TTC549 (cell line): ENCODE measurements at regions not wholly inside any gene's neighbourhood (a gene's known extent, or its start where the extent isn't known, plus 50 kb on each side); places are given as distances from the start of the nearest gene placed in this dataset.

Source experiments
- FAIRE-seq: peaks from 2 replicates; lab custom pipeline; 2012; peaks lifted over from hg19 to GRCh38; lab: Jason Lieb, UNC

DNA sequence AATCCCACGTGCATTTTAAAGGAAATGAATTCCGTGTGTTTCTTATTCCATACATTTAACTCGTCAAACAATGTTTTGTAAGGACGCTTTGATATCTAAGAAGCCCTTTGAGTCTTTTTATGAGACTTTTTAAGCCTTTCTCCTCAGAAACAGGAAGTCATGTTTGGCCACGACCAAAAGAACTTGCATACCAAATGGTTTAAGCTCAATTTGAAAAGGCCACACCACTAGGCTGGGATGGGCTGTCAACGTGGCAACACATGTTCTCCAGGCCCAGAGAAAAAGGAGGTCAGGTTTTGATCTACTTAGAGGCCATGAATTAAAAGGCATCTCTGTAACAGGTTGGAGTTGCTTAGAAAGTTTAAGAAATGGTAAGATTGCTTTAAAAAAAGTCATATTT is 441.8 kb downstream of the CMPK2 start:
- FAIRE-seq, result no peak

DNA sequence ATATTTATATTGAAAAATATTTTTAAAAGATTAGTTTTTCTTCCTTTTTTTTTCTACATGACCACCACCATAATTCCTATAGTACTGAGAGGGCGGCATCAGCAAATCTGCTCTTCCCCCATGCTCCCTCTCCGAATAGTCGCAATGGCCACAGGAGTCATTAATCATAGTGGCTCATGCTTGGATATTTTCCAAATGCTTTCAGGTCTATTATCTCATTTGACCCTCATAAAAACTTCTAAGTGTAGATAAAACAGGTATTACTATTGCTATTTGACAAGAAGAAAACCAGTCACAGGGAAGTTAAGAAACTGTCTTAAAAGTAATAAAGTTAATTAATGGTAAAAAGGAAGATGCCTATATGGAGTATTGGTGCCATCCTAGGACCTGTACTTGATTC is 440.7 kb downstream of the CMPK2 start:
- FAIRE-seq, result no peak

DNA sequence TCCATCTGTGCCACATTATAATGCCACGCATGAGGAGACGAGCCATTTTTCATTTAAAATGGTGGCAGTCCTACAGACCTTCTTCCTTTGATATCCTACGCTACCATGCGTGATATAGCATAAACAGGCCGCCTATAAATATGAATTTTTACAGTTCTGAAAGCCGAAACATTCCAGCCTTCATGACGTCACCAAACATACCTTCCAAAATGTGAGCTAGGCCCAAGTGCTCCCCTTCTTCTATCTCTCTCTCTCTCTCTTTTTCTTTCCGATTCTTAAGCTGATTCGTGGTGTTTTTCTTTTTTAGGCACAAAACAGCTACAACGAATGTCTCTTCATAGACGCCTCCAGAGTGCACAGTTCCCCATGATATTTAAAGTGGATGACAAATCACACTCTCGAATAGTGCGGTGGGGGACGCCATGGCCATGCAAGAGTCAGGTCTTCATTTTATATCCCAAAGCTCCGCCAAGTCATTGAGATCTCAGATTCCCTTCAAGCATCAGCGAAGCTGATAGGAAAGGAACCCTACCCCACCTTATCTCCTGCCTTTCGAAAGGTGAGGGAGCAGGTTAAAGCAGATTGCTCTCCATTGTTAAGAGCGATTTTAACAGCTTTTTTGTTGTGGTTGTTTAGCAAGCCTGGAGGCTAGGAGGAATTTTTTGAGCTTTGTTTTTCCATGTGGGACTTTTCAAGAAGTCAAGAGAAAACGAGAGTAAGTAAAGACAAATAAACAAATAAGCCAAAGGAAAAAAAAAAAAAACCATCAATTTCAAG is 436.3 kb downstream of the CMPK2 start:
- FAIRE-seq, result no peak

DNA sequence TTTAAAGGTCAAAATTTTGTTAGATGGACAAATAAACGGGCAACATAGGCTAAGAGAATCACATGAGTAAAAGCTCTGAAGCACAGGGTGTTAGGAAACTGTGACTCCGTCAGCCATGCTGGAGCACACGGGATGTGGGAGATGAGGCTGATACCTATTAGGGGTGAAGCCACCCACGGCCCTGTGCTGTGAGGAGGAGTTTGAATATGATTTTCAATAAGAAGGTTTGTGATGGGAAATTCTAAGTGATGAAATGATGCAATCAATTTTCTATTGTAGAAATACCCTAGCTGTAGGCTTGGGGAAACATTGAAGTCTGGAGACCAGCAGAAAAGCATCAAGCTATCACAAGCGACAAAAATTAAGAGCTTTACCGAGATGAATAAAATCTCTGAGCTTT is 431.3 kb downstream of the CMPK2 start:
- FAIRE-seq, result no peak

DNA sequence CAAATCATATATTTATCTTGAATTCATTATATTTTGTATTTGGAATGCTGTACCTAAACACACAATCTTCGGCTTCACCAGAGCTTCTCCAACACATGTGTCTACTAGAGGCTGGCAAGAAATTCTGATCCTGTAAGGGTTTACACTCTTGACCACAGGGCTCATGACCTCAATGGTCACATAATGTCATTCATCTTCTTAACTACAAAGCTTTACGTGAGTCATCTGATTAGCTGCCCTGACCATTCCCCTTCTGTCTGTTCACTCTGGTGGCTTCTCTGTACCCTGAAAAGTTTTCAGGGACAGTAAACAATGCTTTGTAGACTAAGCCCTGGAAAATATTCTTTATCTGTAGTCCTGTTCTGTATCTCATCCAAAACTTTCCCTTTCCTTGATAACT is 423.9 kb downstream of the CMPK2 start:
- FAIRE-seq, result no peak

DNA sequence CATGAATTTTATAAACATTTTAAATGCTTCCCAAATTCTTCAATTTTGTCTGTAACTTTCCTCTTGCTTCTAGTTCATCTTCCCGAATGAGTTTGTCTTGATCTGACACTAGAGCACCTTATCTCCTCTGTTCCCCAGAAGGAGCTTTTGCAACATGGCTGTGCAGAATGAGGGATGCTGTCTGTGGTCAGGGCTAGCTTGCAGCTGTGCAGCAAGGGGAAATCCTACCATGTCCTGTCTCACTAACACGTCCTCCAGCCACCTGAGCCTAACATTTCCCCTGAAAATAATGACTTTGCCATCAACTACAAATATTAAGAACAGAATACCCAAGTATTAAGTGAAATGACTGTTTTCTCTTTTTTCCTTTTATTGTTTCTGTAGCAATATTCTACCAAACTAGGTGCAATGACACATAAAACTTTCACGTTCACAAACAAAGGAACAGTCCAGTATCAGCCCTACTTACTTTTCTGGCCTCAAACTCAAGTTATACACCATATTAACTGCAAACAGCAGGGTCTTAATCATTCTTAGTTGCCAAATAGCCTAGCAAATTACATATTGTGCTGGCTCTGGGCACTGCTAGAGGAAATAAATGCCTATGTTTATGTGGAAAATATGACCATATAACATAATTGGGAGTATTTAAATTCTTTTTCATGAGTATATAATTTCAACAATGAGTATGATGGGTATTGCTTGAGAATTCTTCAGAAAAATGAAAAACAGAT is 423.3 kb downstream of the CMPK2 start:
- no peak for FAIRE-seq

DNA sequence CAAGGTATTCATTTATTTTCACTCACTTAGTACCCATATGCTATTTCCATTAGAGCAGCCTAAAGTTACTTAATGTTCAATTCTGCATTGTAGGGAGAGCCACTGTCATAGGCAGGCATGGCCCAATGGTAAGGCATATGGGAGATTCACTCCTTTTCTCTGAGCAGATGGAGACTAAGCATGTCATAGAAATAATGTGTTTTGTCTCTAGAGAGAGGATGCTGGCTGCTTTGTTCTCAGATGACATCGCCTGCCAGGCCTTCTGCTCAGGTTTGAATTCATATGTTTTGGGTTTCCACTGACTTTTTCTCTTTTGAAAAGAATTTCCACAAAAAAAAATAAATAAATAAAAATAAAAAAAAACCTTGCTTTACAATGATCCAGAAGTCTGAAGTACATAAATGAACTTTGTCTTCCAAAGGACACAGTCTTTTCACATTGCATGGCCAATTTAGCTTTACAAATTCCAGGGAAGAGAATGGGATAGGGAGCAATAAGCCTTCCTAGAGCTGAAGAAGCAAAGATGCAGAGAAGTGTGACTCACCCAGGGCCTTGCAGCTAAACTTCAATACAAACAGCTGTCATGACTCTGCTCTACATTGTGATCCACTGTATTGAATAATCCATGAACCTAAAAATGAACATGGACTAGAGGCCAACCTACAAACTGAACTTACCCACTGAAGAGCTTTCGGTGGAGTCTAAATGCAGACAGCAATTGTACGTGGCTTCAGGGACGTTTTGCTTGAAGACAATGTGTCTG is 422.5 kb downstream of the CMPK2 start:
- no peak for FAIRE-seq

DNA sequence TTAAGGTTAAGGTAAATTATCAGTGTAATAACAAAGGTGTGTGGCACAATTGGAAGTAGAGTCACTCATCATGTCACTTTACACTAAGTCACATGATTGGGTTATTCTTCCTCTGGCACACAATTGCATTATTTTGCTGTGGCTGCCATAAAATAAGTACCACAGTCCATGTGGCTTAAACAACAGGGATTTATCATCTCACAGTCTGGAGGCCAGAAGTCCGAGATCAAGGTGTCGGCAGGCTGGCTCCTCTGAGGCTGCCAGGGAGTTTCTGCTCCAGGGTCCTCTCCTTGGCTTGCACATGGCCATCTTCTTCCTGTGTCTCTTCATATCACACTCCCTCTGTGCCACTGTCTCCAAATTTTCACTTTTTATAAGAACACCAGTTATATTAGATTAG is 421.2 kb downstream of the CMPK2 start:
- FAIRE-seq, result no peak

DNA sequence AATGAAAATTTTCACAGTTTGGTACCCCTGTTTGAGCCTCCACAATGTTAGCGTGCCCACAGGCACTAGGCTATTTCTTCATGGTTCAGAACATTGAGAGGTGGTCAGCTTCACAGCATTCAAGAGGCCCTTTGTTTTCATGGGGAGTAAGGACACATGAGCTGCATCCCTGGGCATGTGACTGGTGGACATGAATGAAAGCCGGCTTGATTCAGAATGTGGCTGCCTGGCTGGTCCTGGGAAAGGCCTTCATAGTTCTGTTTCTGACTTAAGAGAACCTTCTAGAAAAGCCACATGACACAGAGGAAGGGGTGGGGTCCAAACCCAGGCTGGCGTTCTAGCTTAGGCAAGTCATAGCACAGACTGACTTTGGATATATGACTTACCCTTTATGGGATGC is 420.6 kb downstream of the CMPK2 start:
- no peak for FAIRE-seq

DNA sequence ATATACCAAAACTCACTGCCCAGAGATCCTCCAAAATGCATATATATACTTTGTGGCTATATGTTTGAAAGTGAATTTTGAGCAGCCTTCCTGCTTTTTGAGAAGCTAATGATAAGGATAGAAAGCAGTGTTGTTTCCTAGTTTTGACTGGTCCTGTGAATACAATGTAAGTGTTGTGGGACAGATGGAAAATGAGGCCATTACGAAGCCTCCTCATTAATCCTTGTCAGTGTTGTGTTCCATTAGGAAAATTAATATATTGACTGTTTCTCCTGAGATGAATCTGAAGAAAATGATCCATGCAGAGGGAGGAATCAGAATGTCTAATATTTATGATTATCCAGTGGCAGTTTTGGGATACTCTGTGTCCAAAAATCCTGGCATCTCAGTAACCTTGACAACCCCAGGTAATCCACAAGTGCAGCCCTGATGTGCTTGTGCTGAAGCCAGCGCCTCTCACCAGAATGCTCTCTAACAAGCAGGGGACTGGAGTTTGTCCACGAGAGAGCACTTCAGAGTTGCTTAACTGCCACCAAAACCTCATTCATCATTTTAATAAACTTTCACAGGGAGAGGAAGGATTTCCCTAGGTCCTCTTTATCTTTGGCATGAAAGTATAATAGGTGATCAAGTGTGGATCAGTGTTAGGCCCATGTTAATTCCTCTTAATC is 418.6 kb downstream of the CMPK2 start:
- no peak for FAIRE-seq

DNA sequence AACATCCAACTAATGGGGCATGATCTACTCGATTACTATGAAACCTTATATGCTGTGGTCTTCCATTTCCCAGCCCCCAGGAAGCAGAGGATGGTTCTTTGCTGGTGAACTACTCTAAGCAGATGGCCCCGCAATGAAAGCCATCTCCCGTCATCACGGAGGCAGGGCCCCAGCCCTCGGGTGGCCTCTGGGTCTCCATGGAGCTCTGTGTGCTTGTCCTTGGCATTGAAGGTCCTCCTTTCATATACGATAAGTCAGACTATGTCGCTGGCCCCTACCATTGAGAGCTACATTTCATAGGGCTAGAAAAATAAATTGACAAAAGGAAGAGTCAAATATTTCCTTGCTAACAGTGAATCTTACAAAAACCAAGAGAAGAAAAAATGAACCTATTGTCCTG is 416.8 kb downstream of the CMPK2 start:
- no peak for FAIRE-seq

DNA sequence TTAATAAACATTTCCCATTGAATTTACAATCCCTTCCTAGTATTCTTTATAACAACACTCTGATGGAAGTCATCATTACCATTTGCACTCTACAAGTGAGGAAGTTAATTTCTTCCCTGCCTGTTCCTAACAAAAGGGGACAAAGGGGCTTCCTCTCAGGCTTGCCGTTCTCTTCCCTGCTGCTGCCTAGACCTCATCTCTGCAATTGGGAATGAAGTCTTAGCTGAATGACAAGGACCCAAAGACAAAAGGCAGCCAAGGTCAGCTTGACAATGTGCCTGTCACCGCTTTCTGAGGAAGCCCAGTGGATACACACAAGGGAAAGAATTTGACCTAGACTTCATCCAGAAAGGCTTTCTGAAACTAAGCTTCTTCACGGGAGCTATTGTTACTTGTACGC is 416.4 kb downstream of the CMPK2 start:
- no peak for FAIRE-seq

DNA sequence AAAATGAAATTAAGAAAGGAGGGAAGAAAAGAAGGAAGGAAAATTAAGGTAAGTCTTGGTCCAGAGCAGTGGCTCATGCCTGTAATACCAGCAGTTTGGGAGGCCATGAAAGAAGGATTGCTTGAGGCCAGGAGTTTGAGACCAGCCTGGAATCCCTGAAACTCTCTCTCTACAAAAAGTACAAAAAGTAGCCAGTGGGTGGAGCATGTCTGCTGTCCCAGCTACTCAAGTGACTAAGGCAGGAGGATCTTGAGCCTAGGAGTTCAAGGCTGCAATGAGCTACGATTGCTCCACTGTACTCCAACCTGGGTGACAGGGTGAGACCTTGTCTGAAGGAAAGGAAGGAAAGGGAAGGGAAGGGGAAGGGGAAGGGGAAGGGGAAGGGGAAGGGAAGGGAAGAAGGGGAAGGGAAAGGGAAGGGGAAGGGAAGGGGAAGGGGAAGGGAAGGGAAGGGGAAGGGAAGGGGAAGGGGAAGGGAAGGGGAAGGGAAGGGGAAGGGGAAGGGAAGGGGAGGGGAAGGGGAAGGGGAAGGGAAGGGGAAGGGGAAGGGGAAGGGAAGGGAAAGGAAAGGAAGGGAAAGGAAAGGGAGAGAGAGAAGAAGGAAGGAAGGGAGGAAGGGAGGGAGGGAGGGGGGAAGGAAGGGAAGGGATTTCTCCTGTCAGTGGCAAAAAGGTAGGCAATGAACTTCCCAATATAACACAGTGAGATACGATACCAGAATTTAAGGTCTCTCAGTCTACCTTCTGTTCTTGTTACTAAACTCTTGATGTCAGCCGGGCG is 412.8 kb downstream of the CMPK2 start:
- FAIRE-seq, result no peak

DNA sequence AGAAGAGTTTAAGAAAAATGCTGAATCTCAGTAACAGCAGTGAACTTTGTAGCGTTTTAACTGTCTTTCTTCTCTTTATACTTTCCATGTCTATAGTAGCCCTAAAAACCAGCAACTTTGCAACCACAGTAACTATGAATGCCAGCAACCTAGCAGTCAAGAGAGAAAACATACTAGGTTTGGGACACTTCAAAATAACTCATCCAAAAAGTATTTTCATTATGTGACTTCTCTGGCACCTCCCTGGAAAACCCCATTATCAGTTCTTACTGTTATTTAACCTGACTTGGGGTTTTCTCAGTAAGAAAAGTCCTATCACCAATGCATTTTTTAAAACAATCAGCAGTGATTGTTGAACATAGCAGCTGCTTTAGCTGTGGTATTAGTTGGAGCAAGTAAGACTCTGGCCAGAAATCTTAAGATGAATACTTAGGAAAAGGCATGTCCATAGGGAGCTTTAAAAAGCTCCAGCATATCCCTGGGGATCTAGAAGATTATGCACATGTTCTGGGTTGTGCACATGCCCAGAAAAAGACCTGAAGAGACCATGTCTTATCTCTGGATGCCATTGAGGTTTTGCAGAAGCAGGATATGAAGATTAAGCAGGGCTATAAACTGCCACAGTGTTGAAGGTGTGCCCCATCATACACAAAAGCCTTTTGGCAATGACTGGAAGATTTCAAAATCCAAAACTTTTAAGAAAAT is 411.3 kb downstream of the CMPK2 start:
- no peak for FAIRE-seq

DNA sequence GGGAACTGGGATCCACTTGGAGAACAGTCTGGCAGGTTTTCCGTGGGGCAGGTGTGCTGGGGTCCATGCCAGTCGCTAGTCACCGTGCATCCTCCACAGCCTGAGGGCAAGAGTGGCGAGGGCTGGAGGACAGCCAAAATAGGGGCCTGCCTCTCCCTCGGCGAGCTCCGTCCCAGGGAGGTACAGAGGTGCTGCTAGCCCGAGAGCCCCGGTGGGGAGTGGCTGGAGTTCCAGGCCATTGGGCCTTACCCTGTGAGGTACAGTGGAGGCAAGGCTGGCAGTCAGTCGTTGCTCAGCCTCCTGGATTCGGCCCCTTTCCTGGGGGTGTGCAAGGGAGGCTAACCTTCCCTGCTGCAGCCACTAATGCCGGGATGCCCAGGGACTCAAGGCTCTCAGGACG is 406.6 kb downstream of the CMPK2 start:
- FAIRE-seq, result no peak

DNA sequence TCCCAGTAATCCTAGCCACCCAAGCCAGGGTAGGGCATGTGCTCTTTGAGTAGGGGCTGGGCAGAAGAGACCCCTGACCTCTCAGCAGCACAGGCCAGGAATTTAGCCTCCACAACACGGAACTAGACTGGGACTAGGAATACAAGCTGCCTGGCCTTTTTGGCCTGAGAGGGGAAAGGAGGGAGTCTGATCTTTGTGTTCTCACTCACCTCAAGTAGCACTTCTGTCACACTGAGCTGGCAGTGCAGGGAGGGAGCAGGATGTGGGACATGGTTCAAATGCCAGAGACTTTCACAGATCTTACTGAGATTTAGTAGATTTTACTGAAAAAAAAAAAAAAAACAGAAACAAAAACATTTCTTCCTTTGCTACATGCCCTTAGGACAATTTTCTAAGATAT is 395.2 kb downstream of the CMPK2 start:
- no peak for FAIRE-seq

DNA sequence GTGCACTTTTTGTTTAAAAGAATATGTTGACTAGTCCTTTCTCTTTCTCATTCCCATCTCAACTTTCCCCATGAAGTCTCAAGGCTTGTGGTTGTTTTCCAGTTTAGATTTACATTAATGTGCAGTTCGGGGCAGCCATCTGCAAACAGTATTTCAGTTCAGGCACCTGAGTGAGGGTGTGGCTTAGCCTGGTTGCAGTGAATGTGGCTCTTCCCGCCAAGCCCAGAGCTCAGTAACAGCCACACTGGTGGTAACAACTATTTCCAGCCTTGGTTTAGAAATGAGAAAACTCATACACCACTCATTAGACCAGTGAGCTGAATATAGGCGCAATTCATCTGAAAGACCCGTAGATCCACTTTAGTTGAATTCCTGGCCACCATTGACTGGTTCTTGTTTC is 394.3 kb downstream of the CMPK2 start:
- FAIRE-seq, result no peak

DNA sequence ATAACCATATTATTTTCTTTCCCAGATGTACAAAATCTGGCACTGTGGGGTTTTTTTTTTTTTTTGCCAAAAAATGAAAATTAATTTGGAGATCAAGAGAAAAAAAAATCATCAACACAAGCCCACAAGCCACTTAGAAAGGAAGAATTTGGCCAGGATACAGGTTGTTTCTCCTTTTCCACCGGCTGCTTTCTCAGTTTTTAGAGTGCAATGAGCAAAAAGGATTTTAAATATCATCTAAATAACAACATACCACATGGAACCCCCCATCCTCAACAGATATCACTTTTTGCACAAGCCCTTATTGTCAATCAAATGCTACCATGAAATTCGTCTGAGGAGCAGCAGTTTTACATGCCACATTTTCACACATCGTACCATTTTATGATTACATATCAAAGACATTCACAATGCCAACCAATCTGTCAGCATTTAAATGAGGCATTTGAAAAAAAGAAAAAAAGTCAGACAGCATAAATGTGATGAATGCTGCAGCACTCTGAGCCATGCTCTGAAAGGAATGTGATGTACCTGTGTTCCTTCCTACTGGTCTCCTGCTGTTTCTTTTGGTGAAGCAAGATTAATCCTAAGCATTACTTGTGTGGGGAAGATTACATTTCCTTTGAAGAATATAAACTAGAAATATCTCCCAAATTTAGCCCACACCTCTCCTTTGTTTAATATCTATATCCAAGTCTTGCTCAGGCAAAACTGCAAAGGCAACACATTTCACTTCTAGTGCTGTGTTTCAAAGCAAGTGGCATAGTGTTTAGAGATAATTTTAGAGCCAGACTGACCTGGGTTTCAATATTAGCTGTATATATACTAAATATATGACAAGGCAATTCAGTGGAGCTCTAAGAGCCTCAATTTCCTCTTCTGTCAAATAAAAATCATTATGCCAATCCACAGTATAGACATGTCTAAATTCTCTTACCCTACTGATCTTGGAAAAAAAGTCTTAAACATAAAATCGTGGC is 391.3 kb downstream of the CMPK2 start:
- no peak for FAIRE-seq

DNA sequence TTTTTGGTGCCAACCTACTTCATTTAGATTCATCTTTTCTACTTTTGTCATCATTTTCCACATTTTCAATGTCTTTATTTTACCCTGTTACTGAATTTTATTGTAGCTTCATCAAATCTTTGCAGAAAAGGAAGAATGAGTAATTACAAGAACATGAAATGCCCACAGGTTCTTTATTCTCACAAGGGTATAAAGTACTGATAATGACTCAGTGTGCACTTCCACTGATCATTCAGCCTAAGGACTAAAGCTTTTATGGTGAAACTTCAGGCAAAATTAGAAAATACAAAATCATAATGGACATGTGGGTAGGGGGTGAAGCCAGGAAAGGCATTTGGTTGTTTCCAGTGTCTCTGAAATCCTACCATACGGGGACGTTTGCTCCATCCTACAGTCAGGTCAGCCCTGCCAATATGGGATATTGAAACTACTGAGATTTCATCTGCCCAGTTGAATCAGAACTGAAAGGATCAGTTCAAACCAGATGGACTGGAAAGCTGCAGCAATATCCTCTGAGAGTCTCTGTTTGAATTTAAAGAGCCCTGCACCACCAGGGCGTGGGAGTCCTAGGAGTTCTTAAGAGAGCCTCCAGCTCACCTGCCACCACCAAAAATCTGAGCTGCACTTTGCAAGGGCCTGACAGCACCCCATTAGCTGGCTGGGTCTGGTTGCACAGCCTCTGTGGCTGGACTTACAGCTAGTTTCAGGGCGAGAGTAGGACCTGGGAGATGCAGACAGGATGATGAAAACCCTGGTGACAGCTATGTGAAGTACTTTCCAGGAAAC is 390.4 kb downstream of the CMPK2 start:
- FAIRE-seq, result no peak
